ENCODE measurements at regions not wholly inside any gene's neighbourhood (a gene's known extent, or its start where the extent isn't known, plus 50 kb on each side); places are given as distances from the start of the nearest gene placed in this dataset.

DNA sequence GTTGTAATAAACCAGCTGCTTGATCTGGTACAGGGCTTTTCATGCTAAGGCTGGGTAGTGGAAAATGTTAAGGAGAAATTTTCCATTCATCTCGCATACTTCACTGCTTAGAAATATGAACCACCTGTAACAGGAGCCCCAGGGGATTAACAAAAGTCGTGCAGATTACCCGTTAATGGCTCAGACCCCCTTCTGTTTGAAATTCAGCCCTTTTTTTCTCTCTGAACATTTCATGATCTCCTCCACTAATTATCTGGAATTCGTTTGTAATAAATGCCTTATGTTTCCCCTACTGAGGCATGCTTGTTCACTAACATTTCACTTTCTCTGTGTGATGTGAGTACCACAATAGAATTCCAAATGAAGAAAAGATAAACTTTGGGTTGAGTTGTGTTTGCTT, 336.4 kb upstream of the HSF2 start:
- TF ChIP-seq, protein P1, sequence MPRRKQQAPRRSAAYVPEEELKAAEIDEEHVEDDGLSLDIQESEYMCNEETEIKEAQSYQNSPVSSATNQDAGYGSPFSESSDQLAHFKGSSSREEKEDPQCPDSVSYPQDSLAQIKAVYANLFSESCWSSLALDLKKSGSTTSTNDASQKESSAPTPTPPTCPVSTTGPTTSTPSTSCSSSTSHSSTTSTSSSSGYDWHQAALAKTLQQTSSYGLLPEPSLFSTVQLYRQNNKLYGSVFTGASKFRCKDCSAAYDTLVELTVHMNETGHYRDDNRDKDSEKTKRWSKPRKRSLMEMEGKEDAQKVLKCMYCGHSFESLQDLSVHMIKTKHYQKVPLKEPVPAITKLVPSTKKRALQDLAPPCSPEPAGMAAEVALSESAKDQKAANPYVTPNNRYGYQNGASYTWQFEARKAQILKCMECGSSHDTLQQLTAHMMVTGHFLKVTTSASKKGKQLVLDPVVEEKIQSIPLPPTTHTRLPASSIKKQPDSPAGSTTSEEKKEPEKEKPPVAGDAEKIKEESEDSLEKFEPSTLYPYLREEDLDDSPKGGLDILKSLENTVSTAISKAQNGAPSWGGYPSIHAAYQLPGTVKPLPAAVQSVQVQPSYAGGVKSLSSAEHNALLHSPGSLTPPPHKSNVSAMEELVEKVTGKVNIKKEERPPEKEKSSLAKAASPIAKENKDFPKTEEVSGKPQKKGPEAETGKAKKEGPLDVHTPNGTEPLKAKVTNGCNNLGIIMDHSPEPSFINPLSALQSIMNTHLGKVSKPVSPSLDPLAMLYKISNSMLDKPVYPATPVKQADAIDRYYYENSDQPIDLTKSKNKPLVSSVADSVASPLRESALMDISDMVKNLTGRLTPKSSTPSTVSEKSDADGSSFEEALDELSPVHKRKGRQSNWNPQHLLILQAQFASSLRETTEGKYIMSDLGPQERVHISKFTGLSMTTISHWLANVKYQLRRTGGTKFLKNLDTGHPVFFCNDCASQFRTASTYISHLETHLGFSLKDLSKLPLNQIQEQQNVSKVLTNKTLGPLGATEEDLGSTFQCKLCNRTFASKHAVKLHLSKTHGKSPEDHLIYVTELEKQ (tag by site-specific recombination; IDR thresholded peaks at IDR 0.05; ENCODE audit: borderline replicate concordance), result no peak
- TF ChIP-seq ZNF830 (tag by site-specific recombination; IDR thresholded peaks at IDR 0.05; ENCODE audit: low read depth), result no peak
